ENCODE measurements at regions not wholly inside any gene's neighbourhood (a gene's known extent, or its start where the extent isn't known, plus 50 kb on each side); places are given as distances from the start of the nearest gene placed in this dataset.

DNA sequence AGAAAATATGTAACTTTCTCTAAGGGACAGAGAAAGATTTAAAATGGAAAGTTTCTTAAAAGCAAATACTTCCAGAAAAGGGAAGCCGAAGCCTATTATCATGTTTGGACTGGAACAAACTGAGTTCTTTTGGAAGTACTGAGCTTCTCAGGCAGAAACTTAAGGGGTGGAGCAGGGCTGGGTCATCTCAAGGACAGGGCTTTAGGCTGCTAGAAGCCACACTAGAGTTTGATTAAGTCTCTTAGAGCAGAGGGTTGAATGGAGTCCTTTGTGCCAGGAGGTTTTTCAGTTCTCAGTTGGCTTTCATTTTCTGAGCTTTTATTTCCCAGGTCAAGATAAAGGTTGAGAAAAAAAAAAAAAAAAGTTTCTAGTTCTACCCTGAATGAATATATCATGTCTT, 432.7 kb downstream of the SLITRK5 start:
- Histone ChIP-seq H3K4me2 (ENCODE audit: low read length) (no peak overlapping the region), H3K27ac (ENCODE audit: low read depth, low read length) (no peak overlapping the region), H3K9me2 (ENCODE audit: insufficient read depth) (no peaks in the 10 kb centered on the region), H3K9me3 (ENCODE audit: control insufficient read depth in 1 of 2, insufficient read depth in 1 of 2, low read depth in 1 of 2, low read length in 2 of 2) (0 out of 4 replicates have a peak, but pooled peaks cover 0 to 4% of the 10 kb centered on the region in 2 experiments), H3K79me2 (ENCODE audit: insufficient read depth, low read length) (no peaks in the 10 kb centered on the region), H4K20me1 (ENCODE audit: insufficient read depth) (no peaks in the 10 kb centered on the region), H3K9ac (ENCODE audit: low read length) (no peak overlapping the region), H3K4me3 (replicated peaks in 1 of 2; ENCODE audit: low read depth in 1 of 2, low read length in 2 of 2) (no peak overlapping the region), H2AFZ (ENCODE audit: low read depth, low read length, poor library complexity, severe bottlenecking) (no peak overlapping the region), H3K4me1 (ENCODE audit: control insufficient read depth in 1 of 2, insufficient read depth in 2 of 2, low read length in 2 of 2) (no peaks in the 10 kb centered on the region), H3K36me3 (ENCODE audit: control insufficient read depth in 1 of 2, insufficient read depth in 2 of 2, low read length in 2 of 2) (no peaks in the 10 kb centered on the region), H3K27me3 (ENCODE audit: insufficient read depth, low read length) (no peaks in the 10 kb centered on the region)
- intact Hi-C loops (cut with micrococcal nuclease), result no loop called here
- DNase-seq (ENCODE audit: low read depth, low spot score) (no peak), ATAC-seq (no peak)
- TF ChIP-seq, protein P1, sequence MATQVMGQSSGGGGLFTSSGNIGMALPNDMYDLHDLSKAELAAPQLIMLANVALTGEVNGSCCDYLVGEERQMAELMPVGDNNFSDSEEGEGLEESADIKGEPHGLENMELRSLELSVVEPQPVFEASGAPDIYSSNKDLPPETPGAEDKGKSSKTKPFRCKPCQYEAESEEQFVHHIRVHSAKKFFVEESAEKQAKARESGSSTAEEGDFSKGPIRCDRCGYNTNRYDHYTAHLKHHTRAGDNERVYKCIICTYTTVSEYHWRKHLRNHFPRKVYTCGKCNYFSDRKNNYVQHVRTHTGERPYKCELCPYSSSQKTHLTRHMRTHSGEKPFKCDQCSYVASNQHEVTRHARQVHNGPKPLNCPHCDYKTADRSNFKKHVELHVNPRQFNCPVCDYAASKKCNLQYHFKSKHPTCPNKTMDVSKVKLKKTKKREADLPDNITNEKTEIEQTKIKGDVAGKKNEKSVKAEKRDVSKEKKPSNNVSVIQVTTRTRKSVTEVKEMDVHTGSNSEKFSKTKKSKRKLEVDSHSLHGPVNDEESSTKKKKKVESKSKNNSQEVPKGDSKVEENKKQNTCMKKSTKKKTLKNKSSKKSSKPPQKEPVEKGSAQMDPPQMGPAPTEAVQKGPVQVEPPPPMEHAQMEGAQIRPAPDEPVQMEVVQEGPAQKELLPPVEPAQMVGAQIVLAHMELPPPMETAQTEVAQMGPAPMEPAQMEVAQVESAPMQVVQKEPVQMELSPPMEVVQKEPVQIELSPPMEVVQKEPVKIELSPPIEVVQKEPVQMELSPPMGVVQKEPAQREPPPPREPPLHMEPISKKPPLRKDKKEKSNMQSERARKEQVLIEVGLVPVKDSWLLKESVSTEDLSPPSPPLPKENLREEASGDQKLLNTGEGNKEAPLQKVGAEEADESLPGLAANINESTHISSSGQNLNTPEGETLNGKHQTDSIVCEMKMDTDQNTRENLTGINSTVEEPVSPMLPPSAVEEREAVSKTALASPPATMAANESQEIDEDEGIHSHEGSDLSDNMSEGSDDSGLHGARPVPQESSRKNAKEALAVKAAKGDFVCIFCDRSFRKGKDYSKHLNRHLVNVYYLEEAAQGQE (IDR thresholded peaks at IDR 0.05; ENCODE audit: low read depth), result no peak
- TF ChIP-seq, protein P2, sequence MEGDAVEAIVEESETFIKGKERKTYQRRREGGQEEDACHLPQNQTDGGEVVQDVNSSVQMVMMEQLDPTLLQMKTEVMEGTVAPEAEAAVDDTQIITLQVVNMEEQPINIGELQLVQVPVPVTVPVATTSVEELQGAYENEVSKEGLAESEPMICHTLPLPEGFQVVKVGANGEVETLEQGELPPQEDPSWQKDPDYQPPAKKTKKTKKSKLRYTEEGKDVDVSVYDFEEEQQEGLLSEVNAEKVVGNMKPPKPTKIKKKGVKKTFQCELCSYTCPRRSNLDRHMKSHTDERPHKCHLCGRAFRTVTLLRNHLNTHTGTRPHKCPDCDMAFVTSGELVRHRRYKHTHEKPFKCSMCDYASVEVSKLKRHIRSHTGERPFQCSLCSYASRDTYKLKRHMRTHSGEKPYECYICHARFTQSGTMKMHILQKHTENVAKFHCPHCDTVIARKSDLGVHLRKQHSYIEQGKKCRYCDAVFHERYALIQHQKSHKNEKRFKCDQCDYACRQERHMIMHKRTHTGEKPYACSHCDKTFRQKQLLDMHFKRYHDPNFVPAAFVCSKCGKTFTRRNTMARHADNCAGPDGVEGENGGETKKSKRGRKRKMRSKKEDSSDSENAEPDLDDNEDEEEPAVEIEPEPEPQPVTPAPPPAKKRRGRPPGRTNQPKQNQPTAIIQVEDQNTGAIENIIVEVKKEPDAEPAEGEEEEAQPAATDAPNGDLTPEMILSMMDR (IDR thresholded peaks at IDR 0.05 in 2 of 3, conservative IDR thresholded peaks at IDR 0.05 in 1 of 3; ENCODE audit: borderline replicate concordance in 1 of 3, insufficient read depth in 1 of 3, low read depth in 2 of 3, low read length in 2 of 3), result no peak
- no peak for TF ChIP-seq ZFX (IDR thresholded peaks at IDR 0.05)
- no peak for TF ChIP-seq ZNF274 (IDR thresholded peaks at IDR 0.05; ENCODE audit: low read depth, low read length)
- TF ChIP-seq YY1 (IDR thresholded peaks at IDR 0.05; ENCODE audit: extremely low read depth, insufficient replicate concordance, low read depth, low read length), result no peak
- CTCF ChIA-PET, result no interaction called here
- POLR2A ChIA-PET, result no interaction called here
- RAD21 ChIA-PET (ENCODE audit: low non-redundant PET in 1 of 2, low total read pairs in 2 of 2, uncharacterized antibody in 2 of 2, unreplicated experiment in 2 of 2), result no interaction called here
- BruUV-seq (replicated peaks), result no TSS peak

Measured in HCT116 (cell line).